Fibroblast of upper back skin (primary cell): ENCODE measurements at regions not wholly inside any gene's neighbourhood (a gene's known extent, or its start where the extent isn't known, plus 50 kb on each side); places are given as distances from the start of the nearest gene placed in this dataset.
"Not testable (repeated sequence)": the region's sequence is repeated elsewhere in the genome, so short reads cannot be mapped to it uniquely, and the experiment has no call there.

Experiments used
- DNase-seq: peaks from one replicate; pipeline ENCODE4 v3.0.0-alpha.2; 2013

- not testable (repeated sequence) for DNase-seq
Measured at GRCh38 chr2:87075054-87075790, 53.6 kb upstream of the PLGLB1 start.

GRCh38 chr2:87075791-87076252 is 54.2 kb upstream of the PLGLB1 start:
- peak; percentile 33 for DNase-seq

GRCh38 chr2:87076253-87077123 is 54.8 kb upstream of the PLGLB1 start:
- peak; percentile 87 for DNase-seq

GRCh38 chr2:87077124-87077446 is 55.4 kb upstream of the PLGLB1 start:
- not testable (repeated sequence) for DNase-seq

- DNase-seq: not testable (repeated sequence)
Measured at GRCh38 chr2:87081727-87082126, 60.1 kb upstream of the PLGLB1 start.

GRCh38 chr2:87088079-87088478 is 66.4 kb upstream of the PLGLB1 start:
- not testable (repeated sequence) for DNase-seq

GRCh38 chr2:87089401-87089800 is 67.8 kb upstream of the PLGLB1 start:
- not testable (repeated sequence) for DNase-seq

GRCh38 chr2:87093252-87093651 is 71.6 kb upstream of the PLGLB1 start:
- DNase-seq: not testable (repeated sequence)

- DNase-seq: not testable (repeated sequence)
Measured at GRCh38 chr2:87093937-87094529, 72.4 kb upstream of the PLGLB1 start.

GRCh38 chr2:87095804-87096203 is 74.2 kb upstream of the PLGLB1 start:
- DNase-seq: peak; percentile 3

- not testable (repeated sequence) for DNase-seq
Measured at GRCh38 chr2:87128761-87129553, 107.3 kb upstream of the PLGLB1 start.

- not testable (repeated sequence) for DNase-seq
Measured at GRCh38 chr2:87132577-87132976, 110.9 kb upstream of the PLGLB1 start.

- DNase-seq: not testable (repeated sequence)
Measured at GRCh38 chr2:87151835-87152493, 130.3 kb upstream of the PLGLB1 start.

- DNase-seq: not testable (repeated sequence)
Measured at GRCh38 chr2:87174454-87174853, 152.8 kb upstream of the PLGLB1 start.

GRCh38 chr2:87183373-87183772 is 161.7 kb upstream of the PLGLB1 start:
- not testable (repeated sequence) for DNase-seq

- DNase-seq: not testable (repeated sequence)
Measured at GRCh38 chr2:87184260-87184659, 162.6 kb upstream of the PLGLB1 start.

GRCh38 chr2:87189214-87189613 is 167.6 kb upstream of the PLGLB1 start:
- DNase-seq: not testable (repeated sequence)

GRCh38 chr2:87193336-87193735 is 171.7 kb upstream of the PLGLB1 start:
- DNase-seq: not testable (repeated sequence)

GRCh38 chr2:87194254-87194999 is 172.8 kb upstream of the PLGLB1 start:
- DNase-seq: not testable (repeated sequence)

- DNase-seq: not testable (repeated sequence)
Measured at GRCh38 chr2:87196720-87197388, 175.2 kb upstream of the PLGLB1 start.

GRCh38 chr2:87198422-87198821 is 176.8 kb upstream of the PLGLB1 start:
- DNase-seq: not testable (repeated sequence)
